Activated CD4-positive, alpha-beta T cell treated with anti-CD3 and anti-CD28 coated beads for 24 hours (primary cell): ENCODE measurements at regions not wholly inside any gene's neighbourhood (a gene's known extent, or its start where the extent isn't known, plus 50 kb on each side); places are given as distances from the start of the nearest gene placed in this dataset.
"Not testable (repeated sequence)": the region's sequence is repeated elsewhere in the genome, so short reads cannot be mapped to it uniquely, and the experiment has no call there.

Experiments used
- DNase-seq, 2 donors: peaks; one replicate each; pipeline ENCODE4 v3.0.0-alpha.2; 2020; ENCODE audit warnings: low read depth in 2 of 2

GRCh38 chr3:110878692-110879091 is 192.9 kb upstream of the NECTIN3 start:
- no peak for DNase-seq

- DNase-seq: no peak
Observed at GRCh38 chr3:110881069-110881468, 190.5 kb upstream of the NECTIN3 start.

GRCh38 chr3:110886222-110886893 is 185.3 kb upstream of the NECTIN3 start:
- no peak for DNase-seq

- no peak for DNase-seq
Observed at GRCh38 chr3:110887176-110887575, 184.4 kb upstream of the NECTIN3 start.

- DNase-seq: not testable (repeated sequence)
Observed at GRCh38 chr3:110888625-110889375, 182.8 kb upstream of the NECTIN3 start.

GRCh38 chr3:110889376-110889699 is 182.3 kb upstream of the NECTIN3 start:
- DNase-seq: not testable (repeated sequence)

GRCh38 chr3:110894574-110894973 is 177.0 kb upstream of the NECTIN3 start:
- no peak for DNase-seq

GRCh38 chr3:110895054-110895453 is 176.6 kb upstream of the NECTIN3 start:
- DNase-seq: no peak

GRCh38 chr3:110897046-110897445 is 174.6 kb upstream of the NECTIN3 start:
- DNase-seq: no peak

- no peak for DNase-seq
Observed at GRCh38 chr3:110900576-110900975, 171.0 kb upstream of the NECTIN3 start.

- no peak for DNase-seq
Observed at GRCh38 chr3:110901536-110901935, 170.1 kb upstream of the NECTIN3 start.

- no peak for DNase-seq
Observed at GRCh38 chr3:110902453-110903085, 169.0 kb upstream of the NECTIN3 start.

- no peak for DNase-seq
Observed at GRCh38 chr3:110903771-110904519, 167.7 kb upstream of the NECTIN3 start.

GRCh38 chr3:110904520-110904890 is 167.1 kb upstream of the NECTIN3 start:
- DNase-seq: no peak

GRCh38 chr3:110905121-110905520 is 166.5 kb upstream of the NECTIN3 start:
- DNase-seq: no peak

GRCh38 chr3:110909839-110910238 is 161.8 kb upstream of the NECTIN3 start:
- no peak for DNase-seq

GRCh38 chr3:110910346-110910955 is 161.2 kb upstream of the NECTIN3 start:
- DNase-seq: no peak

GRCh38 chr3:110918963-110919362 is 152.7 kb upstream of the NECTIN3 start:
- no peak for DNase-seq

- DNase-seq: no peak
Observed at GRCh38 chr3:110925798-110926197, 145.8 kb upstream of the NECTIN3 start.

- no peak for DNase-seq
Observed at GRCh38 chr3:110928016-110928662, 143.5 kb upstream of the NECTIN3 start.

- no peak for DNase-seq
Observed at GRCh38 chr3:110929816-110930215, 141.8 kb upstream of the NECTIN3 start.
